SU-DHL-6 (cell line): ENCODE measurements at regions not wholly inside any gene's neighbourhood (a gene's known extent, or its start where the extent isn't known, plus 50 kb on each side); places are given as distances from the start of the nearest gene placed in this dataset.
"Not testable (repeated sequence)": the region's sequence is repeated elsewhere in the genome, so short reads cannot be mapped to it uniquely, and the experiment has no call there.

ENCODE experiments used
- H2AFZ ChIP-seq: fragments of 200-600 bp; sonication (generic); 2 replicates; pipeline ENCODE4 v1.6.1; 2014; ENCODE audit warnings: low read depth, mild to moderate bottlenecking, moderate library complexity, mixed read lengths, antibody characterized with exemption, low read length; ENCODE audit not compliant: severe bottlenecking
- H3F3A ChIP-seq: fragments of 200-600 bp; shearing (Covaris generic); 2 replicates; pipeline ENCODE4 v1.6.0; 2016; ENCODE audit warnings: antibody characterized with exemption, mild to moderate bottlenecking; ENCODE audit not compliant: insufficient read depth
- H3K27ac ChIP-seq: fragments of 200-600 bp; sonication (generic); 2 replicates; pipeline ENCODE4 v1.5.1; 2016; ENCODE audit warnings: low read depth, mild to moderate bottlenecking, low read length, moderate library complexity, mixed read lengths
- H3K27me3 ChIP-seq: fragments of 200-600 bp; sonication (generic), shearing (Covaris generic); 2 replicates; pipeline ENCODE4 v1.6.0; 2014; ENCODE audit warnings: mild to moderate bottlenecking, low read length
- H3K36me3 ChIP-seq: fragments of 200-600 bp; sonication (generic); 2 replicates; pipeline ENCODE4 v1.6.1; 2014; ENCODE audit warnings: mild to moderate bottlenecking, low read length, mixed read lengths
- H3K4me2 ChIP-seq: fragments of 300-600, 200-600 bp; shearing (Covaris generic), sonication (generic); 2 replicates; pipeline ENCODE4 v1.6.0; 2014; ENCODE audit warnings: low read length, low read depth, mild to moderate bottlenecking; ENCODE audit not compliant: poor library complexity, severe bottlenecking
- H3K4me3 ChIP-seq: fragments of 200-600 bp; sonication (generic); 2 replicates; pipeline ENCODE4 v1.5.1; 2014; ENCODE audit warnings: antibody characterized with exemption, low read length, mild to moderate bottlenecking, mixed read lengths; ENCODE audit not compliant: insufficient read depth, poor library complexity, severe bottlenecking
- H3K79me2 ChIP-seq: fragments of 200-600 bp; sonication (generic); 2 replicates; pipeline ENCODE4 v1.6.1; 2014; ENCODE audit warnings: mild to moderate bottlenecking, low read length, moderate library complexity; ENCODE audit not compliant: insufficient read depth
- H3K9ac ChIP-seq: fragments of 200-600 bp; sonication (generic); 2 replicates; pipeline ENCODE4 v1.7.0; 2014; ENCODE audit warnings: mild to moderate bottlenecking, low read length
- H3K9me2 ChIP-seq: fragments of 200-600 bp; sonication (generic); replicated peaks from 2 replicates; pipeline ENCODE4 v1.6.1; 2014; ENCODE audit warnings: low read length; ENCODE audit not compliant: insufficient read depth
- H3K9me3 ChIP-seq: fragments of 200-600 bp; sonication (generic); 2 replicates; pipeline ENCODE4 v1.6.1; 2014; ENCODE audit warnings: low read length, mixed read lengths; ENCODE audit not compliant: insufficient read depth
- H4K20me1 ChIP-seq: fragments of 200-600 bp; sonication (generic); 2 replicates; pipeline ENCODE4 v1.6.1; 2014; ENCODE audit warnings: low read depth, mild to moderate bottlenecking, antibody characterized with exemption, low read length, moderate library complexity, mixed read lengths
- CTCF ChIP-seq: fragments of 200-600 bp; sonication (generic); IDR thresholded peaks from one replicate; pipeline ENCODE4 v1.5.1; 2017; ENCODE audit warnings: antibody characterized with exemption, mild to moderate bottlenecking, low read length, moderate library complexity; ENCODE audit not compliant: insufficient read depth, poor library complexity, severe bottlenecking
- EZH2phosphoT487 ChIP-seq: fragments of 200-600 bp; sonication (generic), shearing (Covaris generic); conservative IDR thresholded peaks from 2 replicates; pipeline ENCODE4 v1.6.1; 2018; ENCODE audit warnings: mild to moderate bottlenecking, antibody characterized with exemption, low read length, moderate library complexity, mixed read lengths

GRCh38 chr6:118718297-118718696, 66.9 kb upstream of the CEP85L start:
- no peaks in the 10 kb centered on the region for H3K9me2 ChIP-seq
- no peaks in the 10 kb centered on the region for H3K27me3 ChIP-seq
- no peaks in the 10 kb centered on the region for H3K9me3 ChIP-seq
- H3K4me2 ChIP-seq, result no peak overlapping the region
- H4K20me1 ChIP-seq, result no peaks in the 10 kb centered on the region
- no peaks in the 10 kb centered on the region for H3K79me2 ChIP-seq
- no peaks in the 10 kb centered on the region for H3F3A ChIP-seq
- no peak overlapping the region for H3K27ac ChIP-seq
- no peaks in the 10 kb centered on the region for H3K36me3 ChIP-seq
- no peak overlapping the region for H3K9ac ChIP-seq
- TF ChIP-seq CTCF (no peak), EZH2phosphoT487 (no peak)
- H3K4me3 ChIP-seq, result no peak overlapping the region
- H2AFZ ChIP-seq, result no peak overlapping the region

GRCh38 chr6:118717106-118717505, 65.7 kb upstream of the CEP85L start:
- H3K36me3 ChIP-seq, result no peaks in the 10 kb centered on the region
- H4K20me1 ChIP-seq, result no peaks in the 10 kb centered on the region
- no peaks in the 10 kb centered on the region for H3K27me3 ChIP-seq
- H3K9me3 ChIP-seq, result no peaks in the 10 kb centered on the region
- H2AFZ ChIP-seq, result no peak overlapping the region
- H3K79me2 ChIP-seq, result no peaks in the 10 kb centered on the region
- H3K9ac ChIP-seq, result no peak overlapping the region
- no peaks in the 10 kb centered on the region for H3F3A ChIP-seq
- no peak overlapping the region for H3K4me3 ChIP-seq
- TF ChIP-seq EZH2phosphoT487, result no peak
- no peak for TF ChIP-seq CTCF
- no peaks in the 10 kb centered on the region for H3K9me2 ChIP-seq
- H3K27ac ChIP-seq, result no peak overlapping the region
- H3K4me2 ChIP-seq, result no peak overlapping the region

- not testable (repeated sequence) for H3K27me3 ChIP-seq
Measured at GRCh38 chr6:118715907-118716306, 64.5 kb upstream of the CEP85L start.

DNA sequence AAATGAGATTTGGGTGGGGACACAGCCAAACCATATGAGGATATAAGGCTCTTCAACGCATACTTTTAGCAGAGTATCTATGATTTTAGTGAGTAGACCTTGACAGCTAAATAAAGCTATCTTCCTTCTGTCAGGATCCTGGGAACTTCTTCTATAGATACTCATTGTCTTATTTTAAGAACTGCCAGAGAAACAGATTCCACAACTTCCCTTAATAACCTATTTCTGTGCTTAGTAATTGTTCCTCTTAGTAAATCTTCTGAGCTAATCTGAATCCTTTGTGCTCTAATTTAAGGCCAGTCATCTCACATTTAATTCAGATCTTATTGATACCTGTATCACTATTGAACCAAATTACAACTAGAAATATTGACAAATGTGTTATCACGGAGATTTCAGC, 64.0 kb upstream of the CEP85L start:
- Histone ChIP-seq H3K9me3 (no peaks in the 10 kb centered on the region), H2AFZ (no peak overlapping the region), H3F3A (0 out of 2 replicates have a peak, but pooled peaks cover 3% of the 10 kb centered on the region), H3K4me3 (no peak overlapping the region), H3K9me2 (no peaks in the 10 kb centered on the region), H3K4me2 (no peak overlapping the region), H3K27me3 (no peaks in the 10 kb centered on the region), H3K36me3 (no peaks in the 10 kb centered on the region), H3K79me2 (no peaks in the 10 kb centered on the region), H3K9ac (no peak overlapping the region), H3K27ac (no peak overlapping the region), H4K20me1 (no peaks in the 10 kb centered on the region)
- TF ChIP-seq CTCF (no peak), EZH2phosphoT487 (no peak)

More at GRCh38 chr6:118715907-118716306, 64.5 kb upstream of the CEP85L start:
- H3K79me2 ChIP-seq, H3K36me3 ChIP-seq, H3K9ac ChIP-seq, H3K4me2 ChIP-seq, H3K4me3 ChIP-seq, H3K9me3 ChIP-seq, H4K20me1 ChIP-seq, H3F3A ChIP-seq, H2AFZ ChIP-seq, H3K27ac ChIP-seq, H3K9me2 ChIP-seq: not testable (repeated sequence)
